ENCODE measurements at regions not wholly inside any gene's neighbourhood (a gene's known extent, or its start where the extent isn't known, plus 50 kb on each side); places are given as distances from the start of the nearest gene placed in this dataset.

- no peak for DNase-seq (ENCODE audit: low read depth in 2 of 2)
Measured at GRCh38 chr3:177599326-177599725, 402.0 kb upstream of the TBL1XR1 start.

- no peak for DNase-seq (ENCODE audit: low read depth in 2 of 2)
Measured at GRCh38 chr3:177599837-177600236, 402.6 kb upstream of the TBL1XR1 start.

GRCh38 chr3:177600411-177600810 lies 403.1 kb upstream of the TBL1XR1 start:
- DNase-seq (ENCODE audit: low read depth in 2 of 2), result no peak

- no peak for DNase-seq (ENCODE audit: low read depth in 2 of 2)
Measured at GRCh38 chr3:177601152-177601551, 403.9 kb upstream of the TBL1XR1 start.

- no peak for DNase-seq (ENCODE audit: low read depth in 2 of 2)
Measured at GRCh38 chr3:177602601-177603147, 405.4 kb upstream of the TBL1XR1 start.

GRCh38 chr3:177603148-177603603 lies 405.9 kb upstream of the TBL1XR1 start:
- DNase-seq (ENCODE audit: low read depth in 2 of 2), result no peak

- no peak for DNase-seq (ENCODE audit: low read depth in 2 of 2)
Measured at GRCh38 chr3:177604181-177604580, 406.9 kb upstream of the TBL1XR1 start.

- DNase-seq (ENCODE audit: low read depth in 2 of 2), result no peak
Measured at GRCh38 chr3:177606891-177607290, 409.6 kb upstream of the TBL1XR1 start.

- no peak for DNase-seq (ENCODE audit: low read depth in 2 of 2)
Measured at GRCh38 chr3:177607589-177607988, 410.3 kb upstream of the TBL1XR1 start.

GRCh38 chr3:177608443-177608842 lies 411.2 kb upstream of the TBL1XR1 start:
- no peak for DNase-seq (ENCODE audit: low read depth in 2 of 2)

- no peak for DNase-seq (ENCODE audit: low read depth in 2 of 2)
Measured at GRCh38 chr3:177609613-177610012, 412.3 kb upstream of the TBL1XR1 start.

GRCh38 chr3:177610262-177610661 lies 413.0 kb upstream of the TBL1XR1 start:
- DNase-seq (ENCODE audit: low read depth in 2 of 2), result no peak

GRCh38 chr3:177610686-177611633 lies 413.7 kb upstream of the TBL1XR1 start:
- no peak for DNase-seq (ENCODE audit: low read depth in 2 of 2)

- no peak for DNase-seq (ENCODE audit: low read depth in 2 of 2)
Measured at GRCh38 chr3:177611752-177612334, 414.6 kb upstream of the TBL1XR1 start.

- no peak for DNase-seq (ENCODE audit: low read depth in 2 of 2)
Measured at GRCh38 chr3:177613901-177614300, 416.6 kb upstream of the TBL1XR1 start.

- DNase-seq (ENCODE audit: low read depth in 2 of 2), result no peak
Measured at GRCh38 chr3:177615015-177615414, 417.7 kb upstream of the TBL1XR1 start.

GRCh38 chr3:177618873-177619733 lies 421.8 kb upstream of the TBL1XR1 start:
- DNase-seq (ENCODE audit: low read depth in 2 of 2), result no peak

GRCh38 chr3:177620073-177620472 lies 422.8 kb upstream of the TBL1XR1 start:
- DNase-seq (ENCODE audit: low read depth in 2 of 2), result no peak

GRCh38 chr3:177622520-177622919 lies 425.2 kb upstream of the TBL1XR1 start:
- DNase-seq (ENCODE audit: low read depth in 2 of 2), result no peak

GRCh38 chr3:177622982-177623617 lies 425.8 kb upstream of the TBL1XR1 start:
- no peak for DNase-seq (ENCODE audit: low read depth in 2 of 2)

Data from stimulated activated CD8-positive, alpha-beta memory T cell treated with anti-CD3 and anti-CD28 coated beads, Interleukin-15, amount 100 ng/mL, for 48 hours (primary cell).